Small intestine (tissue), 7 donors: ENCODE measurements at regions not wholly inside any gene's neighbourhood (a gene's known extent, or its start where the extent isn't known, plus 50 kb on each side); places are given as distances from the start of the nearest gene placed in this dataset.
"Not testable (repeated sequence)": the region's sequence is repeated elsewhere in the genome, so short reads cannot be mapped to it uniquely, and the experiment has no call there.

Experiments used
- DNase-seq, 2 donors: peaks; one replicate each; pipeline versions ENCODE4 v3.0.0 to v3.0.0-alpha.2; 2013
- FAIRE-seq: peaks from 2 replicates; lab custom pipeline; 2012; peaks lifted over from hg19 to GRCh38; lab: Jason Lieb, UNC
- H3K27ac ChIP-seq, 3 donors: one replicate each; pipeline ENCODE4 v1.5.1; 2013; ENCODE audit warnings: low read length in 2 of 3, mild to moderate bottlenecking in 2 of 3, control low read depth in 1 of 3, inconsistent platforms in 1 of 3, low read depth in 1 of 3, moderate library complexity in 1 of 3
- H3K27me3 ChIP-seq, 3 donors: one replicate each; pipeline ENCODE4 v1.6.1; 2013; ENCODE audit warnings: low read length in 3 of 3, inconsistent platforms in 1 of 3; ENCODE audit not compliant: control insufficient read depth in 3 of 3, insufficient read depth in 3 of 3
- H3K36me3 ChIP-seq, 3 donors: one replicate each; pipeline ENCODE4 v1.6.1; 2013; ENCODE audit warnings: low read length in 3 of 3, inconsistent platforms in 1 of 3, low read depth in 1 of 3, mild to moderate bottlenecking in 1 of 3, moderate library complexity in 1 of 3; ENCODE audit not compliant: control insufficient read depth in 3 of 3, insufficient read depth in 2 of 3
- H3K4me1 ChIP-seq, 3 donors: one replicate each; pipeline ENCODE4 v1.6.1; 2013; ENCODE audit warnings: low read length in 2 of 3, inconsistent platforms in 1 of 3, low read depth in 1 of 3, mild to moderate bottlenecking in 1 of 3, moderate library complexity in 1 of 3; ENCODE audit not compliant: control insufficient read depth in 3 of 3, insufficient read depth in 2 of 3
- H3K4me3 ChIP-seq, 3 donors: one replicate each; pipeline ENCODE4 v1.5.1; 2013; ENCODE audit warnings: low read length in 3 of 3, control low read depth in 1 of 3, inconsistent platforms in 1 of 3, low read depth in 1 of 3, mild to moderate bottlenecking in 1 of 3, moderate library complexity in 1 of 3
- H3K9me3 ChIP-seq, 2 donors: one replicate each; pipeline ENCODE4 v1.6.1; 2013; ENCODE audit warnings: low read depth in 1 of 2, low read length in 1 of 2; ENCODE audit not compliant: control insufficient read depth in 2 of 2, insufficient read depth in 1 of 2
- WGBS, 3 donors: extraction: QIAGEN DNeasy Blood & Tissue Kit; methylation state at CpG; one replicate each; pipeline ENCODE4 v1.1.7; 2013; 5-methylcytosine and 5-hydroxymethylcytosine counted together
- donor health status: healthy with polysubstance abuse.
- donor health status: control.
- donor health status: control.
- donor health status: Bipolar disorder and iron deficiency.
- donor health status: healthy.

- H3K27me3 ChIP-seq: peaks cover 0 to 5% (median 0%) of the 10 kb centered on the region in 3 donors
- DNase-seq (no peak), FAIRE-seq (no peak)
- 50 to 63% (median 57%) methylated on average over 3 of the region's 3 CpGs for WGBS, 3 donors
- H3K36me3 ChIP-seq: peaks cover 0 to 14% (median 0%) of the 10 kb centered on the region in 3 donors
- no peak overlapping the region for H3K4me3 ChIP-seq
- H3K27ac ChIP-seq: no peak overlapping the region
- no peaks in the 10 kb centered on the region for H3K9me3 ChIP-seq
- H3K4me1 ChIP-seq: peaks cover 0 to 16% (median 2%) of the 10 kb centered on the region in 3 donors
Measured at GRCh38 chr1:181185461-181185860, 97.0 kb downstream of the IER5 start.

- not testable (repeated sequence) for H3K27me3 ChIP-seq, H3K9me3 ChIP-seq, H3K27ac ChIP-seq, DNase-seq, FAIRE-seq, H3K4me3 ChIP-seq
- Histone ChIP-seq H3K36me3 (peaks cover 0 to 11% (median 0%) of the 10 kb centered on the region in 3 donors), H3K4me1 (peaks cover 0 to 14% (median 2%) of the 10 kb centered on the region in 3 donors)
- 67 to 87% (median 73%) methylated on average over 4 of the region's 4 CpGs for WGBS, 3 donors
Measured at GRCh38 chr1:181186133-181186532, 97.6 kb downstream of the IER5 start.

- no peak for FAIRE-seq
Measured at GRCh38 chr1:181187337-181188126, 99.0 kb downstream of the IER5 start.

GRCh38 chr1:181189245-181189644, 100.7 kb downstream of the IER5 start:
- Histone ChIP-seq H3K36me3 (peaks cover 0 to 7% (median 0%) of the 10 kb centered on the region in 3 donors), H3K27me3 (peaks cover 0 to 6% (median 2%) of the 10 kb centered on the region in 3 donors), H3K4me1 (peaks cover 0 to 14% (median 2%) of the 10 kb centered on the region in 3 donors), H3K27ac (no peak overlapping the region), H3K4me3 (no peak overlapping the region), H3K9me3 (no peaks in the 10 kb centered on the region)
- DNase-seq (no peak), FAIRE-seq (no peak)
- WGBS, 3 donors: 69 to 80% (median 72%) methylated on average over 7 of the region's 7 CpGs

More at GRCh38 chr1:181187337-181188126, 99.0 kb downstream of the IER5 start:
- peaks cover 0 to 5% (median 2%) of the 10 kb centered on the region in 3 donors for H3K27me3 ChIP-seq
- WGBS, 3 donors: 66 to 71% (median 71%) methylated on average over 7 of the region's 7 CpGs
- peaks cover 0 to 14% (median 2%) of the 10 kb centered on the region in 3 donors for H3K4me1 ChIP-seq
- no peak overlapping the region for H3K4me3 ChIP-seq
- no peaks in the 10 kb centered on the region for H3K9me3 ChIP-seq
- peaks cover 0 to 5% (median 0%) of the 10 kb centered on the region in 3 donors for H3K36me3 ChIP-seq
- no peak overlapping the region for H3K27ac ChIP-seq
- DNase-seq: no peak

GRCh38 chr1:181189691-181190363, 101.3 kb downstream of the IER5 start:
- WGBS, 3 donors: 2 to 9% (median 6%) methylated on average over 27 to 40 of the region's 40 CpGs

GRCh38 chr1:181190364-181191035, 102.0 kb downstream of the IER5 start:
- FAIRE-seq: no peak
- Histone ChIP-seq H3K27ac (no peak overlapping the region), H3K27me3 (peaks cover 0 to 2% (median 1%) of the 10 kb centered on the region in 3 donors), H3K9me3 (peaks cover 0 to 8% of the 10 kb centered on the region in 2 donors), H3K36me3 (peaks cover 0 to 4% (median 0%) of the 10 kb centered on the region in 3 donors), H3K4me1 (peaks cover 0 to 14% (median 2%) of the 10 kb centered on the region in 3 donors), H3K4me3 (peak overlapping the region in 1 of 3 donors; percentile 28)
- WGBS, 3 donors: 34 to 58% (median 41%) methylated on average over 18 of the region's 18 CpGs
- no peak for DNase-seq

More at GRCh38 chr1:181189691-181190363, 101.3 kb downstream of the IER5 start:
- peaks cover 0 to 14% (median 2%) of the 10 kb centered on the region in 3 donors for H3K4me1 ChIP-seq
- H3K9me3 ChIP-seq: peaks cover 0 to 5% of the 10 kb centered on the region in 2 donors
- H3K27me3 ChIP-seq: peaks cover 0 to 2% (median 2%) of the 10 kb centered on the region in 3 donors
- peak overlapping the region in 2 of 3 donors; percentile 3 to 28 for H3K4me3 ChIP-seq
- FAIRE-seq: no peak
- peaks cover 0 to 7% (median 0%) of the 10 kb centered on the region in 3 donors for H3K36me3 ChIP-seq
- peak; percentile 90 to 92 for DNase-seq
- H3K27ac ChIP-seq: no peak overlapping the region

- H3K4me3 ChIP-seq: no peak overlapping the region
- H3K4me1 ChIP-seq: peaks cover 0 to 14% (median 2%) of the 10 kb centered on the region in 3 donors
- DNase-seq: no peak
- no peak overlapping the region for H3K27ac ChIP-seq
- no peak for FAIRE-seq
- peaks cover 0 to 2% (median 1%) of the 10 kb centered on the region in 3 donors for H3K27me3 ChIP-seq
- WGBS, 3 donors: 88 to 91% (median 90%) methylated on average over 5 of the region's 5 CpGs
- H3K9me3 ChIP-seq: peaks cover 0 to 8% of the 10 kb centered on the region in 2 donors
- H3K36me3 ChIP-seq: peaks cover 0 to 2% (median 0%) of the 10 kb centered on the region in 3 donors
Measured at GRCh38 chr1:181191494-181192040, 103.1 kb downstream of the IER5 start.
